ENCODE measurements at regions not wholly inside any gene's neighbourhood (a gene's known extent, or its start where the extent isn't known, plus 50 kb on each side); places are given as distances from the start of the nearest gene placed in this dataset.
A peak's percentile ranks its signal among the peaks of the same experiment; 100 is the strongest.
"Not testable (repeated sequence)": the region's sequence is repeated elsewhere in the genome, so short reads cannot be mapped to it uniquely, and the experiment has no call there.

DNA sequence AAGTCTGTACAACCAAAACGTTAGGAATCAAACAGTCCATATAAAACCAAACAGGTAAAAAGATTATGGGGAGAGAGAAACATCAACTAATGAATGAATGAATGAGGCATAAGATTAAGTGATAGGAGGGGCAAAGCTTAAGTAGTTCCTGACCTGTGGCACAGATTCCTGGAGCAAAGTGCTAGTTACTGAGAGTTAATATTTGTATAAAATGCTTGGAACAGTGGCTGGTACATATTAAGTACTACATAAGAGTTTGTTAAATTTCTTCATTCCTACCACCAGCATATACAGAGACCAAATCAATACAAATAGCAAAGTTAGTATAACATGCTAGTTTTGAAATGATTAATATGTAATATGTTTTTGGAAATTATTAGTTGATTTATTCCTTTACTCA lies 363.7 kb downstream of the ADAM29 start:
- no peak for DNase-seq

DNA sequence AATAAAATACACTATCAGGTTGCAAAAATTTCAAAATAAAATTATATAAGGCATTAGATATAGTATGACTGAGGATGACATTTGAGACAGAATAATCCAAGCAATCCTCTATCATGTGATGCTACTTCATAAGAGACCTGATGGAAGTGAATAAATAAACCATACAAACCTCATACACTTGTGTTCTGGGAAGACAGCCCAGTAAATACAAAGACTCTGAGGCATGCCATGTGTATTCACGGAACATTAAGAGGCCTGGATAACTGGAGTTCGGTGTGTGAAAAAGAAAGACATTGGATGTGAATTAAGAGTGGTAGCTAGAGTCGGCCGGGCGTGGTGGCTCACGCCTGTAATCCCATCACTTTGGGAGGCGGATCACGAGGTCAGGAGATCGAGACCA lies 364.2 kb downstream of the ADAM29 start:
- DNase-seq: no peak

DNA sequence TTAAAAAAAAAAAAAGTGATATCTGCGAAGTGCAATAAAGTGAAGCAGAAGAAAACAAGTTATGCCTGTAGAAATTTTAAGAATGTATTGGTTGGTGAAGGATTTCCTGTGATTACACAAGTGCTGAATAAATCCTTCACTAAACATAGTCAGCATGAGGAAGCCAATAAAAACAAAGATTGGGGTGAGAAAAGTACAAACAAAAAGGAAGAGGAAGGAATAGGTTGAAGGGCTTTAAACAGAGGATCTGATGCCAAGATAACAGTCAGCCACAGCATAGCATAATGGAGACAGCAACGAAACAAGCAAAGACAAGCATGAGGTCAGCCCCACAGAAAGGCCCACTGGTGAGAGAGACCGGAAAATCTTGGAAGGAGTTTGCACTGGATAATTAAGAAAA lies 372.2 kb downstream of the ADAM29 start:
- no peak for DNase-seq

- no peak for DNase-seq
Measured at GRCh38 chr4:175297965-175298565, 379.9 kb downstream of the ADAM29 start.

DNA sequence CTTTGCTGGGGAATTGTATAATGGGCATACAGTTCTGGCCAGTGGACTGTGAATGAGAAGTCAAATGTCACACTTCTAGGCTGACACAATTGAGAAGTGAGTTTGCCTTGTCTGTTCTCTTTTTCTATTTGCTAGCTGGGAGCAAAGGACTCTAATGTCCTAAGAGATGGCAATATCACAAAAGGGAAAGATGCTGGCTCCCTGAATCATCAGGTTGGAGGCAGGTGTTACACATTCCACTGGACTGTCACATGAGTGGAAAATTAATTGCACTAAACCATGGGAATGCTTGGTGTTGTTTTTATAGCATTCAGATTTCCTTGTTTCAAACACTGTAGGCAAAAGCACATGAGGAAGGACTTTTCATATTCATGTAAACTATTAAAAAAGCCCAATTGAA lies 388.3 kb downstream of the ADAM29 start:
- no peak for DNase-seq

DNA sequence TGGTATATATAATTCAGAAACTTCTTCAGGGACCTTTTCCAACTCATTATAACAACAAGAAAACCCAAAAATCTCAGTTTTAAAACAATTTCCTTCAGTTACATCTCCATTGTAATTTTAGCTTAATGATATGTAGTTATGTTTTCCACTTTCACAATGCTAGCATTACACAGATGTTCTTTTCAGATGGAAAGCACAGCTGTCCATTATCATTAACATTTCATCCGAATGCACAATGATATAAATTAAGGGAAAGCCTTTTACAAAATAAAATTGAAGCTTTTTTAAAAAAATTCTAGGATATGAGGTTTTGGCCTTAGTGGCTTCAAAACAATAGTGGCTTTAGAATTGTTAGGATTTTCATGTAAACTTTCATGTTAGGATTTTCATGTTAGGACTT lies 389.2 kb downstream of the ADAM29 start:
- DNase-seq: no peak

- no peak for DNase-seq
Measured at GRCh38 chr4:175308236-175308635, 390.1 kb downstream of the ADAM29 start.

DNA sequence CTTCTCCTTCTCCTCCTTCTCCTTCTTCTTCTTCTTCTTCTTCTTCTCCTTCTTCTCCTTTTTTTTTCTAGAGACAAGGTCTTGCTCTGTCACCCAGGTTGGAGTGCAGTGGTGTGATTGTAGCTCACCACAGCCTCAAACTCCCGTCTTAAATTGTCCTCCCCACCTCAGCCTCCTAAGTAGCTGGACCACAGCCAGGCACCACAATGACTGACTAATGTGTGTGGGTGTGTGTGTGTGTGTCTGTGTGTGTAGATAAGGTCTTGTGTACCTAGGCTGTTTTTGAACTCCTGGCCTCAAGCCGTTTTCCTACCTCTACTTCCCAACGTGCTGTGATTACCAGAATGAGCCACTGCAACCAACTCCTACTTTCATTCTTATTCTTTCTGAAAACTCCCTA lies 390.9 kb downstream of the ADAM29 start:
- no peak for DNase-seq

DNA sequence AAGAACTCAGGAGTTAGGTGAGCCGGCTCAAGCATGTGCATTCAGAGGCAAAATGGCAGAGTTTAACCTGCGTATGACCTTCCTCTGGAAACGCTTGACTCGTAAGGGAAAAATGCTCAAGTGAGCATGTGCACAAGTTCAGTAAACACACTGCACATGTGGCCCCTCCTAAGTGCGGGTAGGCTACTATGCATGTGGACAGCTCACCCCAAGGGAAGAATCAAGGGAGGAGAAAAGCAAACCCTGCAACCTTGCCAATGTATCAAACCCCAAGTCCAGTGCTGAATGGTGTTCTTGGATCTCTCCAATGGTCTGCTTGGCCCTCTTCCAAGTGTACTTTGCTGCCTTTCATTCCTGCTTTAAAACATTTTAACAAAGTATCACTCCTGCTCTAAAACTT lies 407.1 kb downstream of the ADAM29 start:
- DNase-seq: peak; percentile 40

- peak; percentile 3 for DNase-seq
Measured at GRCh38 chr4:175326796-175327195, 408.6 kb downstream of the ADAM29 start.

DNA sequence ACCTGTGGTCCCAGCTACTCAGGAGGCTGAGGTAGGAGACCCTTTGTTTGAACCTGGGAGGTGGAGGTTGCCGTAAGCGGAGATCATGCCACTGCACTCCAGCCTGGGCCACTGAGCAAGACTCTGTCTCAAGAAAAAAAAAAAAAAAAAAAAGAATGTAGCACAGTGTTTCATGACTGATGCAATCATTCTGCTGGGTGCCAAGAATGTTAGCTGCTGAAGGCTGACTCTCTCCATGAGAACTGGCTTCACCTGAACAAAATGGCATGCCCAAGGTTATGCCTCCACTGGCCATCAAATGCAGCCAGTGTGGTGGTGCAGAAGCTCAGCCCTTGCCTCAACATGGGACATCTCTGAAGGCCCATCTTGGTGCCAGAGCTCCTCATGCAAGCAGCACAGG lies 412.1 kb downstream of the ADAM29 start:
- no peak for DNase-seq

DNA sequence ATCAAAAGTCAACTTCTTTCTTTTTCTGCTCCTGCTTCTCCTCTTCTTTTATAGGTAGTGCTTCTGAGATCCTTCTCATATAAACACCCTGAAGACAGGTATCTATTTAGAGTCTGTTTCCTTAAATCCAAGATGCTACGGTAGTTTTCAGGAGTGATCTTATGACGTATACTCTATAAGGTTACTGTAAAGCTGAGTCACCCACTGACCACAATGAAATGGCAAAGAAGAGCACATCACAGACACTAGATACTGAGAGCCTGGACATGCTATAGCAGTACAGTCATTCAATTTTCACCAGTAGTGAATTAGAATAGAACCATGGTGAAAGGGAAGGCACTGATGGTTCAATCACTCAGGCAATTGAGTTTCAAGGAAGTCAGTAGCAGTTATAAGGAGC lies 412.5 kb downstream of the ADAM29 start:
- DNase-seq: no peak

GRCh38 chr4:175335331-175335730 lies 417.2 kb downstream of the ADAM29 start:
- DNase-seq: no peak

DNA sequence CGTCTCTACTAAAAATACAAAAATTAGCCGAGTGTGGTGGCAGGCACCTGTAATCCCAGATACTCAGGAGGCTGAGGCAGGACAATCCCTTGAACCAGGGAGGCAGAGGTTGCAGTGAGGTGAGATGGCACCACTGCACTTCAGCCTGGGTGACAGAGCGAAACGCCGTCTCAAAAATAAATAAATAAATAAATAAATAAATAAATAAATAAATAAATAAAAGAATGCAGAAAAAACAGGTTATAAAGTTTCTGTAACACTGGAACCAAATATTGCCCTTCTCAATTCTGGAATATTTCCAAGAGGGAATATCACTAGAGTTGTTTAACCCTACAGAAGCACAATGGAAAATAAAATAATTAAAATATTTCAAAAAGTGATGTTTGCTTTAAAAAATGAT lies 418.4 kb downstream of the ADAM29 start:
- DNase-seq: not testable (repeated sequence)

DNA sequence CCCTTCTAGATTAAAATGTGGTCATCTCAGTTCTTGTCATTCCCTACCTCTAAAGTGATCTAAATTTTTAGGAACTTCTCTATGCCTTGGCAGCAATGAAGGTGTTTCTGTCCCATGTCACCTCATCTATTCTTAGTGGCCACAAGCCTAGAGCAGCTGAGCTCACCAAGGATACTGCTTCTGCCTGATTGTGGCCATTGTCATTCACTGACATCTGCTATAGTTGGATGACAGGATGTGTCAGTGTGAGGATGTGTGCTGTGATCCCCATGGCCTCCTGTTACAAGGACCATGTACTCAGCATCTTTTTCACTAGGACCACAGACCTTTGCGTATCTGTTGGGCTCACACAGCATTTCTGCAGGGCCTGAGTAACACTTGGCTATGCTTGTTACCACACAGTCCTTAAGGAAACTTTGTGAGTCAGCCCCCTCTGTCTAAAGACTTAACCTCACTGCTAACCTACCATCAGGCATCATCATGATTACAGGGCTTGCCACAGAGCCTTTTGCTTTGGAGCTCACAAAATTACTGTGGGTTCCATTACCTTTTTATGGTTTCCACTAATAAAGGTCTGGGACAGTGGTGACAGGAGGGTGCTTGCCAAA lies 421.0 kb downstream of the ADAM29 start:
- DNase-seq: no peak

- DNase-seq: no peak
Measured at GRCh38 chr4:175341203-175341755, 423.1 kb downstream of the ADAM29 start.

DNA sequence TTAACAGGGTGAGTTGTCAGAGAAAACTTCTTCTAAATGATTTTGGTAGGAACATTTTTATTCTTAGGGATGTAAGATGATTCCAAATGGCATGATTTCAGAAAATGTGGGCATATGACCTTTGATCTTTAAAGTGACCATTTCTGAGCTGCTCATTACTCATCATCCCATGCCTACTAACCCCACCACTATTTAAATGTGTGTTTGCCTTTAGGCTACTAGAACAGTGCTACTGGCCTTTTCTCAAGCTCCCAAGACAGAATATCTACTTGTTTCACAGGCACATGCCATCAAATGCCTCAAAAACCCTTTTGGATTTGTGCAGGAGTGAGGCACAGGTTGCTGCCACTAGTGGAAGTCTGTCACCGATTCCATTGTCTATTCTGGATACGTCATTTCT lies 428.2 kb downstream of the ADAM29 start:
- DNase-seq: no peak

- no peak for DNase-seq
Measured at GRCh38 chr4:175350246-175350645, 432.1 kb downstream of the ADAM29 start.

DNA sequence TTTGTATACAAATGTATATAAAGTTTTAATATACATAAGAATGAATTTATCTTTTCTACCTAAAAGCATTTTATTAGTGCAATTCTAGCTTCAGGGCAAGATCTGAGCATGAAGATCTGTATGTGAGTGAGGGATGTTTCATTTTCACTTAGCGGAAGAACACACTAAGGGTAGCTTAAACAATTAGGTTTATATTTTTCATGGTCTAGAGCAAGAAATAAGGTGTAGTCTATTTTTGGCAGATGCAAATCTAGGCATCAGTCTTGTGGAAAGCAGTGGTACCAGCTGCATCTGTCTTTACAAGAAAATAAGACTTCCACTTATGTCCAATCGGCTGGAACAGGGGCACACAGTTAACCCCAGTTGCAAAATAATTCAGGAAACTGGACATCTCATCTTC lies 433.3 kb downstream of the ADAM29 start:
- DNase-seq: no peak

DNA sequence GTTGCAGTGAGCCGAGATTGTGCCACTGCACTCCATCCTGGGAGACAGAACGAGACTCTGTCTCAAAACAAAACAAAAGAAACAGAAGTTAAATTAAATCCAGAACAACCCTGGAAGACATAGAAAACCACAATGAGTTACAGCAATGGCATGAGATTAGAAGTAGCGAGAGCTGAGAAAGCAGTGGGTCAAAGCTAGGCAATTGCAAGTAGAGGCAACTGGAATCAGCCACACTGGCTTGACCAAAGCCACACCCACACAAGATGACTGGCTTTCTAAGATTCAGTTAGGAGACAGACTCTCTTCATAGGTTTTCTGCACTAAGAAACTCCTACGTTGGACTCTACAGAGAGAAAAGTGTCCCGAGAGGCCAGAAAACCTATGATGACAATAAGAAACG lies 443.0 kb downstream of the GPM6A start:
- DNase-seq: no peak

GRCh38 chr4:175371091-175371490 lies 441.0 kb downstream of the GPM6A start:
- no peak for DNase-seq

GRCh38 chr4:175373031-175373430 lies 439.0 kb downstream of the GPM6A start:
- no peak for DNase-seq

DNA sequence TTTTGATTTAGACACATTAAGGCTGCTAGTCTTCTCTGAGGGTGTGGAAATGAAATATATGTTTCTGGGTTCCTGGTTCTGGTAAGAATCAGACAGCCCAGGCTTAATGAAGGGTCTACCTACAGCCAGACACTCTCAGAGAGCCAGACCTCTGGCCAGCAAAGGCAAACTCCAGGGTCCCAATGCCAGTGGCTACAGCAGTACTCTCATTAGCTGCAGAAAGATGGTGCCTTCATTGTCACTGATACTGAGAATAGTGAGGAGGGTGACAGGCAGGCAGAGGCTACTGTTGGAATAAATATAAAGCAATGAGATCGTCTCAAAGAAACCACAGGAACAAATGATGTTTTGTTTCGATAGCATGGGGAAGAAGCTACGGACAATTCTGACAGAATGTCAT lies 437.6 kb downstream of the GPM6A start:
- no peak for DNase-seq

GRCh38 chr4:175376287-175376977 lies 435.6 kb downstream of the GPM6A start:
- no peak for DNase-seq
